HCT116 (cell line): ENCODE measurements at regions not wholly inside any gene's neighbourhood (a gene's known extent, or its start where the extent isn't known, plus 50 kb on each side); places are given as distances from the start of the nearest gene placed in this dataset.

Experiments
- ATAC-seq: fragments of 200-7000 bp; cut with Tn5 transposase; 2 replicates; pipeline ENCODE4 v1.9.1; 2020; ENCODE audit warnings: mild to moderate bottlenecking, moderate library complexity
- BruUV-seq: library from RNA; stranded (reverse); fragments of 400-500 nt; replicated peaks from 2 replicates; lab custom pipeline; 2021; lab: Mats Ljungman, UMichigan
- CTCF ChIA-PET: fragments of 300-600 bp; sonication (Branson Sonifier 250); formaldehyde crosslinking; loops from one replicate; lab custom pipeline; 2021; ENCODE audit warnings: antibody characterized with exemption; lab: Charles Lee
- POLR2A ChIA-PET: fragments of 300-600, 350-600 bp; sonication (Branson Sonifier 250); formaldehyde crosslinking; loops from one replicate; lab custom pipeline; 2021; ENCODE audit warnings: antibody characterized with exemption; lab: Charles Lee
- RAD21 ChIA-PET, 2 experiments: fragments of 300-600 bp; sonication (Branson Sonifier 250); formaldehyde crosslinking; loops; one replicate each; lab custom pipeline; 2023; ENCODE audit warnings: low total read pairs in 2 of 2; ENCODE audit not compliant: uncharacterized antibody in 2 of 2, unreplicated experiment in 2 of 2, low non-redundant PET in 1 of 2; lab: Charles Lee
- DNase-seq: peaks from one replicate; pipeline ENCODE4 v3.0.0-alpha.2; 2010; ENCODE audit warnings: low read depth, low spot score
- H2AFZ ChIP-seq: fragments of 200-600 bp; shearing (Covaris generic), sonication (generic); 2 replicates; pipeline ENCODE4 v1.6.1; 2017; ENCODE audit warnings: low read depth, mixed run types, mixed read lengths, antibody characterized with exemption, low read length; ENCODE audit not compliant: poor library complexity, severe bottlenecking
- H3K27ac ChIP-seq: 2 replicates; pipeline ENCODE4 v1.5.1; 2012; ENCODE audit warnings: low read depth, low read length
- H3K27me3 ChIP-seq: fragments of 200-600 bp; sonication (generic); 2 replicates; pipeline ENCODE4 v1.6.1; 2016; ENCODE audit warnings: mixed run types, low read length, mixed read lengths; ENCODE audit not compliant: insufficient read depth
- H3K36me3 ChIP-seq, 2 experiments: fragments of 200-500 bp in 1 of 2; fragments of 200-600 bp in 1 of 2; sonication (Bioruptor generic) in 1 of 2; sonication (generic) in 1 of 2; 2 replicates each; pipeline versions ENCODE4 v1.5.1 to v1.6.1; 2014 to 2016; ENCODE audit warnings: low read length in 2 of 2, inconsistent platforms in 1 of 2, mixed read lengths in 1 of 2, mixed run types in 1 of 2; ENCODE audit not compliant: insufficient read depth in 2 of 2, control insufficient read depth in 1 of 2
- H3K4me1 ChIP-seq, 2 experiments: fragments of 200-600 bp in 1 of 2; sonication (generic) in 1 of 2; 2 replicates each; pipeline versions ENCODE4 v1.5.1 to v1.6.1; 2012 to 2017; ENCODE audit warnings: low read length in 2 of 2, inconsistent platforms in 1 of 2, mild to moderate bottlenecking in 1 of 2, mixed read lengths in 1 of 2, mixed run types in 1 of 2, moderate library complexity in 1 of 2; ENCODE audit not compliant: insufficient read depth in 2 of 2, control insufficient read depth in 1 of 2
- H3K4me2 ChIP-seq: fragments of 200-600 bp; sonication (generic); 2 replicates; pipeline ENCODE4 v1.6.1; 2017; ENCODE audit warnings: mixed run types, low read length, mixed read lengths
- H3K4me3 ChIP-seq, 2 experiments: fragments of 200-600 bp in 1 of 2; sonication (generic) in 1 of 2; replicated peaks in 1 of 2; 2 replicates each; pipeline ENCODE4 v1.5.1; 2011 to 2016; ENCODE audit warnings: low read length in 2 of 2, control low read depth in 1 of 2, low read depth in 1 of 2, mild to moderate bottlenecking in 1 of 2, mixed read lengths in 1 of 2, mixed run types in 1 of 2
- H3K79me2 ChIP-seq: fragments of 200-600 bp; sonication (generic); 2 replicates; pipeline ENCODE4 v1.6.1; 2017; ENCODE audit warnings: mild to moderate bottlenecking, mixed run types, low read length, moderate library complexity, mixed read lengths; ENCODE audit not compliant: insufficient read depth
- H3K9ac ChIP-seq: fragments of 200-600 bp; sonication (generic); 2 replicates; pipeline ENCODE4 v1.6.1; 2016; ENCODE audit warnings: low read length, mixed read lengths
- H3K9me2 ChIP-seq: fragments of 200-600 bp; sonication (generic), shearing (Covaris generic); 2 replicates; pipeline ENCODE4 v1.6.1; 2017; ENCODE audit warnings: mixed run types, mild to moderate bottlenecking, moderate library complexity; ENCODE audit not compliant: insufficient read depth
- H3K9me3 ChIP-seq, 2 experiments: fragments of 200-500 bp in 1 of 2; fragments of 200-600 bp in 1 of 2; sonication (Bioruptor generic) in 1 of 2; sonication (generic) in 1 of 2; 2 replicates each; pipeline ENCODE4 v1.6.1; 2014 to 2017; ENCODE audit warnings: low read length in 2 of 2, mixed read lengths in 2 of 2, inconsistent platforms in 1 of 2, low read depth in 1 of 2, mild to moderate bottlenecking in 1 of 2, mixed run types in 1 of 2, moderate library complexity in 1 of 2; ENCODE audit not compliant: control insufficient read depth in 1 of 2, insufficient read depth in 1 of 2
- H4K20me1 ChIP-seq: fragments of 200-600 bp; sonication (generic), shearing (Covaris generic); 2 replicates; pipeline ENCODE4 v1.6.1; 2017; ENCODE audit warnings: mixed run types, mild to moderate bottlenecking, moderate library complexity; ENCODE audit not compliant: insufficient read depth
- CEBPB ChIP-seq: IDR thresholded peaks from 2 replicates; pipeline ENCODE4 v1.6.1; 2012; ENCODE audit warnings: low read depth
- ELF1 ChIP-seq: IDR thresholded peaks from 2 replicates; pipeline ENCODE4 v1.6.1; 2012; ENCODE audit warnings: low read depth, borderline replicate concordance
- POLR2A ChIP-seq: IDR thresholded peaks from 2 replicates; pipeline ENCODE4 v1.7.0; 2011; ENCODE audit warnings: borderline replicate concordance; ENCODE audit not compliant: insufficient read depth, insufficient read length; ENCODE audit errors: extremely low read depth
- RAD21 ChIP-seq: IDR thresholded peaks from 2 replicates; pipeline ENCODE4 v1.6.1; 2012; ENCODE audit warnings: low read depth, mild to moderate bottlenecking
- SIN3A ChIP-seq: IDR thresholded peaks from 2 replicates; pipeline ENCODE4 v1.6.1; 2012; ENCODE audit warnings: low read depth
- SP1 ChIP-seq: IDR thresholded peaks from 2 replicates; pipeline ENCODE4 v1.6.1; 2012; ENCODE audit warnings: low read depth
- SRF ChIP-seq: IDR thresholded peaks from 2 replicates; pipeline ENCODE4 v1.6.1; 2012; ENCODE audit warnings: low read depth
- TCF7L2 ChIP-seq: IDR thresholded peaks from 2 replicates; pipeline ENCODE4 v1.7.0; 2011; ENCODE audit warnings: borderline replicate concordance, inconsistent platforms; ENCODE audit not compliant: insufficient read depth, insufficient read length; ENCODE audit errors: extremely low read depth
- ZFX ChIP-seq: fragments of 450-650 bp; IDR thresholded peaks from 2 replicates; pipeline ENCODE4 v1.6.1; 2017
- intact Hi-C: fragments of 100-400 bp; cut with micrococcal nuclease; formaldehyde crosslinking; loops from 2 replicates; pipeline ENCODE4 v1.10.0; 2022
- TF ChIP-seq, protein P1 (sequence below): IDR thresholded peaks from 2 replicates; pipeline ENCODE4 v1.6.1; 2011; ENCODE audit warnings: mild to moderate bottlenecking, low read length, moderate library complexity; ENCODE audit not compliant: insufficient replicate concordance; ENCODE audit errors: extremely low read depth
- TF ChIP-seq, protein P2 (sequence below), 3 experiments: fragments of 200-600 bp in 1 of 3; sonication (generic) in 1 of 3; IDR thresholded peaks in 2 of 3; conservative IDR thresholded peaks in 1 of 3; 2 replicates each; pipeline ENCODE4 v1.5.1; 2012 to 2017; ENCODE audit warnings: low read depth in 2 of 3, low read length in 2 of 3, antibody characterized with exemption in 1 of 3, borderline replicate concordance in 1 of 3, control low read depth in 1 of 3, mild to moderate bottlenecking in 1 of 3, mixed read lengths in 1 of 3, mixed run types in 1 of 3, moderate library complexity in 1 of 3; ENCODE audit not compliant: insufficient read depth in 1 of 3
- TF ChIP-seq, protein P3 (sequence below): IDR thresholded peaks from 2 replicates; pipeline ENCODE4 v1.6.1; 2012

GRCh38 chr2:167792126-167792525 lies 455.3 kb downstream of the STK39 start:
- Histone ChIP-seq H3K9ac (no peak overlapping the region), H2AFZ (no peak overlapping the region), H3K4me1 (no peaks in the 10 kb centered on the region), H3K79me2 (no peaks in the 10 kb centered on the region), H3K36me3 (no peaks in the 10 kb centered on the region), H3K27ac (no peak overlapping the region), H3K4me3 (no peak overlapping the region), H3K4me2 (no peak overlapping the region), H3K27me3 (peaks cover 35% of the 10 kb centered on the region), H3K9me2 (no peaks in the 10 kb centered on the region), H3K9me3 (no peaks in the 10 kb centered on the region), H4K20me1 (no peaks in the 10 kb centered on the region)
- DNase-seq, result no peak
- ChIA-PET POLR2A (no interaction called here), CTCF (no interaction called here), RAD21 (no interaction called here)
- ATAC-seq, result no peak
- TF ChIP-seq SRF (no peak), ELF1 (no peak), CEBPB (no peak), SIN3A (no peak), RAD21 (no peak), ZFX (no peak), SP1 (no peak), TCF7L2 (no peak), POLR2A (no peak)
- TF ChIP-seq, protein P1, sequence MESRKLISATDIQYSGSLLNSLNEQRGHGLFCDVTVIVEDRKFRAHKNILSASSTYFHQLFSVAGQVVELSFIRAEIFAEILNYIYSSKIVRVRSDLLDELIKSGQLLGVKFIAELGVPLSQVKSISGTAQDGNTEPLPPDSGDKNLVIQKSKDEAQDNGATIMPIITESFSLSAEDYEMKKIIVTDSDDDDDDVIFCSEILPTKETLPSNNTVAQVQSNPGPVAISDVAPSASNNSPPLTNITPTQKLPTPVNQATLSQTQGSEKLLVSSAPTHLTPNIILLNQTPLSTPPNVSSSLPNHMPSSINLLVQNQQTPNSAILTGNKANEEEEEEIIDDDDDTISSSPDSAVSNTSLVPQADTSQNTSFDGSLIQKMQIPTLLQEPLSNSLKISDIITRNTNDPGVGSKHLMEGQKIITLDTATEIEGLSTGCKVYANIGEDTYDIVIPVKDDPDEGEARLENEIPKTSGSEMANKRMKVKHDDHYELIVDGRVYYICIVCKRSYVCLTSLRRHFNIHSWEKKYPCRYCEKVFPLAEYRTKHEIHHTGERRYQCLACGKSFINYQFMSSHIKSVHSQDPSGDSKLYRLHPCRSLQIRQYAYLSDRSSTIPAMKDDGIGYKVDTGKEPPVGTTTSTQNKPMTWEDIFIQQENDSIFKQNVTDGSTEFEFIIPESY, result no peak
- TF ChIP-seq, protein P2, sequence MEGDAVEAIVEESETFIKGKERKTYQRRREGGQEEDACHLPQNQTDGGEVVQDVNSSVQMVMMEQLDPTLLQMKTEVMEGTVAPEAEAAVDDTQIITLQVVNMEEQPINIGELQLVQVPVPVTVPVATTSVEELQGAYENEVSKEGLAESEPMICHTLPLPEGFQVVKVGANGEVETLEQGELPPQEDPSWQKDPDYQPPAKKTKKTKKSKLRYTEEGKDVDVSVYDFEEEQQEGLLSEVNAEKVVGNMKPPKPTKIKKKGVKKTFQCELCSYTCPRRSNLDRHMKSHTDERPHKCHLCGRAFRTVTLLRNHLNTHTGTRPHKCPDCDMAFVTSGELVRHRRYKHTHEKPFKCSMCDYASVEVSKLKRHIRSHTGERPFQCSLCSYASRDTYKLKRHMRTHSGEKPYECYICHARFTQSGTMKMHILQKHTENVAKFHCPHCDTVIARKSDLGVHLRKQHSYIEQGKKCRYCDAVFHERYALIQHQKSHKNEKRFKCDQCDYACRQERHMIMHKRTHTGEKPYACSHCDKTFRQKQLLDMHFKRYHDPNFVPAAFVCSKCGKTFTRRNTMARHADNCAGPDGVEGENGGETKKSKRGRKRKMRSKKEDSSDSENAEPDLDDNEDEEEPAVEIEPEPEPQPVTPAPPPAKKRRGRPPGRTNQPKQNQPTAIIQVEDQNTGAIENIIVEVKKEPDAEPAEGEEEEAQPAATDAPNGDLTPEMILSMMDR (IDR thresholded peaks at IDR 0.05 in 2 of 3, conservative IDR thresholded peaks at IDR 0.05 in 1 of 3; ENCODE audit: borderline replicate concordance in 1 of 3, insufficient read depth in 1 of 3, low read depth in 2 of 3, low read length in 2 of 3), result no peak
- TF ChIP-seq, protein P3, sequence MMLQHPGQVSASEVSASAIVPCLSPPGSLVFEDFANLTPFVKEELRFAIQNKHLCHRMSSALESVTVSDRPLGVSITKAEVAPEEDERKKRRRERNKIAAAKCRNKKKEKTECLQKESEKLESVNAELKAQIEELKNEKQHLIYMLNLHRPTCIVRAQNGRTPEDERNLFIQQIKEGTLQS, result no peak
- no TSS peak for BruUV-seq
- intact Hi-C loops, result no loop called here
